ENCODE measurements at regions not wholly inside any gene's neighbourhood (a gene's known extent, or its start where the extent isn't known, plus 50 kb on each side); places are given as distances from the start of the nearest gene placed in this dataset.
"Not testable (repeated sequence)": the region's sequence is repeated elsewhere in the genome, so short reads cannot be mapped to it uniquely, and the experiment has no call there.

- DNase-seq (ENCODE audit: low read depth in 2 of 2) = no peak
- H3K4me3 ChIP-seq (replicated peaks in 1 of 2; ENCODE audit: low read depth in 2 of 2, low read length in 2 of 2) = no peak overlapping the region
- no peak for TF ChIP-seq CTCF (IDR thresholded peaks at IDR 0.05; ENCODE audit: low read depth, low read length)
These were observed 315.3 kb downstream of the NR2F2 start for GRCh38 chr15:96645796-96646195.

DNA sequence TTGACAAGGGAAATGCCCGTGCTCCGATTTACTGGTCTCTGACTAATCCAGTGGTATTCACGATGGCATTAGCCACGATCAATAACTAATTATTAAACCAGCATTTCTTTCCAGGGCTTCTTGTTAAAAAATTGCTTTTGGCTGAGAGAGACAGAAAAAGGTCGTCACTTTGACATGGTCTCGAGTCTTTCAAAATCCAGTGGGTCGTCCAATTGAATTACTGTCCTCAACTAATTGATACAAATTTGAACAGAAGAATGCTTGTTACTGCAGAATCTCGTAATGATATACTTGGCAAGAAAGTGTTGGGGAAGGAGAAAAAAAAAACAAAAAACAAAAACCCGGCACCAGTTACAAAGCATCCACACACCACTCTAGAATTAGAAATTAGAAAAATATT lies 318.4 kb downstream of the NR2F2 start:
- H3K4me3 ChIP-seq (replicated peaks in 1 of 2; ENCODE audit: low read depth in 2 of 2, low read length in 2 of 2) = no peak overlapping the region
- no peak for DNase-seq (ENCODE audit: low read depth in 2 of 2)
- TF ChIP-seq CTCF (IDR thresholded peaks at IDR 0.05; ENCODE audit: low read depth, low read length) = no peak

- no peak for TF ChIP-seq CTCF (IDR thresholded peaks at IDR 0.05; ENCODE audit: low read depth, low read length)
- H3K4me3 ChIP-seq (replicated peaks in 1 of 2; ENCODE audit: low read depth in 2 of 2, low read length in 2 of 2) = no peak overlapping the region
These were observed 326.6 kb downstream of the NR2F2 start for GRCh38 chr15:96657096-96657495.

GRCh38 chr15:96666979-96667378 lies 336.5 kb downstream of the NR2F2 start:
- H3K4me3 ChIP-seq (replicated peaks in 1 of 2; ENCODE audit: low read depth in 2 of 2, low read length in 2 of 2); DNase-seq (ENCODE audit: low read depth in 2 of 2): not testable (repeated sequence)

More at GRCh38 chr15:96657096-96657495, 326.6 kb downstream of the NR2F2 start:
- no peak for DNase-seq (ENCODE audit: low read depth in 2 of 2)

GRCh38 chr15:96670389-96670788 lies 339.9 kb downstream of the NR2F2 start:
- no peak overlapping the region for H3K4me3 ChIP-seq (replicated peaks in 1 of 2; ENCODE audit: low read depth in 2 of 2, low read length in 2 of 2)
- no peak for TF ChIP-seq CTCF (IDR thresholded peaks at IDR 0.05; ENCODE audit: low read depth, low read length)
- no peak for DNase-seq (ENCODE audit: low read depth in 2 of 2)

GRCh38 chr15:96672629-96673028 lies 342.1 kb downstream of the NR2F2 start:
- no peak for TF ChIP-seq CTCF (IDR thresholded peaks at IDR 0.05; ENCODE audit: low read depth, low read length)

GRCh38 chr15:96678386-96678785 lies 347.9 kb downstream of the NR2F2 start:
- TF ChIP-seq CTCF (IDR thresholded peaks at IDR 0.05; ENCODE audit: low read depth, low read length) = no peak
- H3K4me3 ChIP-seq (replicated peaks in 1 of 2; ENCODE audit: low read depth in 2 of 2, low read length in 2 of 2) = no peak overlapping the region

More at GRCh38 chr15:96672629-96673028, 342.1 kb downstream of the NR2F2 start:
- H3K4me3 ChIP-seq (replicated peaks in 1 of 2; ENCODE audit: low read depth in 2 of 2, low read length in 2 of 2) = no peak overlapping the region
- DNase-seq (ENCODE audit: low read depth in 2 of 2) = no peak

More at GRCh38 chr15:96678386-96678785, 347.9 kb downstream of the NR2F2 start:
- no peak for DNase-seq (ENCODE audit: low read depth in 2 of 2)

Data from cardiac fibroblast (primary cell).